ENCODE measurements at regions not wholly inside any gene's neighbourhood (a gene's known extent, or its start where the extent isn't known, plus 50 kb on each side); places are given as distances from the start of the nearest gene placed in this dataset.
A peak's percentile ranks its signal among the peaks of the same experiment; 100 is the strongest.

- peak overlapping the region; percentile 59 for H3K4me2 ChIP-seq (ENCODE audit: low read depth, low read length)
- DNase-seq (ENCODE audit: low spot score) (no peak), ATAC-seq (peak; percentile 8; the same call in 1 of the 3 replicates), FAIRE-seq (no peak)
- H3K27me3 ChIP-seq (ENCODE audit: control insufficient read depth in 1 of 2, insufficient read depth in 2 of 2, low read length in 2 of 2): peaks cover 1 to 28% of the 10 kb centered on the region in 2 experiments
- peak overlapping the region in 1 of 3 experiments; percentile 43; a peak in 1 of 6 replicates for H3K4me3 ChIP-seq (replicated peaks in 1 of 3; ENCODE audit: insufficient read depth in 1 of 3, low read depth in 2 of 3, low read length in 3 of 3)
- H3K9ac ChIP-seq (ENCODE audit: insufficient read depth, low read depth, low read length): no peak overlapping the region
- no TSS peak for BruUV-seq (replicated peaks)
- H2AFZ ChIP-seq (ENCODE audit: low read length): no peak overlapping the region
- H3K4me1 ChIP-seq (ENCODE audit: insufficient read depth, low read length): peaks cover 43% of the 10 kb centered on the region
- no peaks in the 10 kb centered on the region for H3K79me2 ChIP-seq (ENCODE audit: insufficient read depth, low read length)
- H3K9me3 ChIP-seq (ENCODE audit: low read length): no peaks in the 10 kb centered on the region
- ChIA-PET POLR2A (no interaction called here), CTCF (ENCODE audit: low intra/inter-chr PET ratio, low total read pairs) (no interaction called here)
- in situ Hi-C loops (cut with HindIII; ENCODE audit: extremely low pct_ligation_motif_present, low pct_unique_long_range_greater_than_20kb): loop anchor here (25.0 kb wide), 1 partner anchor 326 kb away; the partner anchor contains the start of gene FOXP2
- no peak overlapping the region for H3K27ac ChIP-seq (ENCODE audit: extremely low read length, insufficient read depth, low read length)
- 52% methylated on average over 20 of the region's 31 CpGs for WGBS (ENCODE audit: low lambda C conversion rate)
- intact Hi-C loops (cut with micrococcal nuclease; ENCODE audit: unreplicated experiment): no loop called here
- no peaks in the 10 kb centered on the region for H3K36me3 ChIP-seq (replicated peaks in 1 of 2; ENCODE audit: control insufficient read depth in 1 of 2, insufficient read depth in 2 of 2, low read length in 2 of 2)
- H4K20me1 ChIP-seq (ENCODE audit: insufficient read depth, low read length): no peaks in the 10 kb centered on the region
- TF ChIP-seq ZBTB7A (CRISPR knock-in tag; IDR thresholded peaks at IDR 0.05) (no peak), ZNF615 (CRISPR knock-in tag; IDR thresholded peaks at IDR 0.05; ENCODE audit: borderline replicate concordance) (no peak), ZNF761 (CRISPR knock-in tag; conservative IDR thresholded peaks at IDR 0.05) (no peak), ZFP90 (CRISPR knock-in tag; IDR thresholded peaks at IDR 0.05; ENCODE audit: borderline replicate concordance) (no peak), ELF1 (CRISPR knock-in tag; IDR thresholded peaks at IDR 0.05) (no peak), GATAD2A (CRISPR knock-in tag; IDR thresholded peaks at IDR 0.05) (no peak), PRDM10 (CRISPR knock-in tag; IDR thresholded peaks at IDR 0.05; ENCODE audit: low read depth) (no peak), NONO (IDR thresholded peaks at IDR 0.05) (no peak), NONO (CRISPR knock-in tag; conservative IDR thresholded peaks at IDR 0.05) (no peak), ZEB1 (IDR thresholded peaks at IDR 0.05; ENCODE audit: insufficient replicate concordance, low read depth) (no peak), SRY (CRISPR knock-in tag; IDR thresholded peaks at IDR 0.05) (no peak), ARID5B (CRISPR knock-in tag; IDR thresholded peaks at IDR 0.05) (no peak), NFYC (CRISPR knock-in tag; IDR thresholded peaks at IDR 0.05) (no peak), POLR2G (IDR thresholded peaks at IDR 0.05; ENCODE audit: low read depth, low read length) (no peak), MLX (CRISPR knock-in tag; IDR thresholded peaks at IDR 0.05) (no peak), HINFP (CRISPR knock-in tag; IDR thresholded peaks at IDR 0.05; ENCODE audit: low read depth) (no peak), ZNF496 (CRISPR knock-in tag; IDR thresholded peaks at IDR 0.05; ENCODE audit: insufficient replicate concordance) (no peak)
Measured at GRCh38 chr7:114086537-114086913, 167.7 kb upstream of the PPP1R3A start.
